NT2/D1 (cell line): ENCODE measurements at regions not wholly inside any gene's neighbourhood (a gene's known extent, or its start where the extent isn't known, plus 50 kb on each side); places are given as distances from the start of the nearest gene placed in this dataset.

Experiments
- SUZ12 ChIP-seq: IDR thresholded peaks from 2 replicates; pipeline ENCODE4 v1.6.1; 2011; ENCODE audit not compliant: insufficient read length, insufficient read depth; ENCODE audit errors: extremely low read depth
- YY1 ChIP-seq: IDR thresholded peaks from 2 replicates; pipeline ENCODE4 v1.6.1; 2011; ENCODE audit not compliant: insufficient read length, insufficient read depth
- ZNF274 ChIP-seq: IDR thresholded peaks from 2 replicates; pipeline ENCODE4 v1.6.1; 2011; ENCODE audit warnings: mild to moderate bottlenecking, low read depth, low read length

GRCh38 chr5:154694159-154694558 is 61.0 kb upstream of the LARP1 start:
- TF ChIP-seq SUZ12 (no peak), ZNF274 (no peak), YY1 (no peak)
